ENCODE measurements at regions not wholly inside any gene's neighbourhood (a gene's known extent, or its start where the extent isn't known, plus 50 kb on each side); places are given as distances from the start of the nearest gene placed in this dataset.

- TF ChIP-seq, protein P1, sequence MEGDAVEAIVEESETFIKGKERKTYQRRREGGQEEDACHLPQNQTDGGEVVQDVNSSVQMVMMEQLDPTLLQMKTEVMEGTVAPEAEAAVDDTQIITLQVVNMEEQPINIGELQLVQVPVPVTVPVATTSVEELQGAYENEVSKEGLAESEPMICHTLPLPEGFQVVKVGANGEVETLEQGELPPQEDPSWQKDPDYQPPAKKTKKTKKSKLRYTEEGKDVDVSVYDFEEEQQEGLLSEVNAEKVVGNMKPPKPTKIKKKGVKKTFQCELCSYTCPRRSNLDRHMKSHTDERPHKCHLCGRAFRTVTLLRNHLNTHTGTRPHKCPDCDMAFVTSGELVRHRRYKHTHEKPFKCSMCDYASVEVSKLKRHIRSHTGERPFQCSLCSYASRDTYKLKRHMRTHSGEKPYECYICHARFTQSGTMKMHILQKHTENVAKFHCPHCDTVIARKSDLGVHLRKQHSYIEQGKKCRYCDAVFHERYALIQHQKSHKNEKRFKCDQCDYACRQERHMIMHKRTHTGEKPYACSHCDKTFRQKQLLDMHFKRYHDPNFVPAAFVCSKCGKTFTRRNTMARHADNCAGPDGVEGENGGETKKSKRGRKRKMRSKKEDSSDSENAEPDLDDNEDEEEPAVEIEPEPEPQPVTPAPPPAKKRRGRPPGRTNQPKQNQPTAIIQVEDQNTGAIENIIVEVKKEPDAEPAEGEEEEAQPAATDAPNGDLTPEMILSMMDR (IDR thresholded peaks at IDR 0.05), result no peak
- no peak for TF ChIP-seq POLR2A (IDR thresholded peaks at IDR 0.05)
- no peak for TF ChIP-seq EP300 (IDR thresholded peaks at IDR 0.05)
These were observed 174.2 kb upstream of the IER5L start for GRCh38 chr9:129352146-129352865.
